ENCODE measurements at regions not wholly inside any gene's neighbourhood (a gene's known extent, or its start where the extent isn't known, plus 50 kb on each side); places are given as distances from the start of the nearest gene placed in this dataset.

DNA sequence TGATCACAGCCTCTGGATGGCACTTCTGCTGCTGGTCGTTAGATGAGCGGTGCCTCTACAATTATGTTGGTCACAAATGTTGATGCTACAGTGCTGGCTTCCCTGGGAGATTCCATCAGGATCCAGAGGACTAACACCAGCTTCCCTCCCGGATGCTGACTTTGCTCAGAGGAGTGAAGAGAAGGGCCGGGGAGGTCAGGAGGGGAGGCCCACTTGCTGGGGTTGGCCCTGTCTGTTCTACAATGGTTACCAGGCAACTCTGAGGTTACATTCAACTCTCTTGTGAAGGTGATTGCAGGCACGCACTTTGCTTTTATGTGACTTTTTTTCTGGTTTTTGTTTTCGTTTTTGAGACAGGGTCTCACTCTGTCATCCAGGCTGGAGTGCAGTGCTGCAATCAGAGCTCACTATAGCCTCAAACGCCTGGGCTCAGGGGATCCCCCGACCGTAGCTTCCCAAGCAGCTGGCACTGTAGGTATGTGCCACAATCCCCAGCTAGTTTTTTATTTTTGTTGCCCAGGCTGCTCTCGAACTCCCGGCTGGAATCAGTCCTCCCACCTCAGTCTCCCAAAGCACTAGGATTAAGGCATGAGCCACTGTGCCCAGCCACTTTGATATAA lies 112.5 kb downstream of the ADSS2 start:
- no peak overlapping the region for H3K27ac ChIP-seq (ENCODE audit: low read depth, low read length, poor library complexity, severe bottlenecking)
- no peak for TF ChIP-seq EZH2 (IDR thresholded peaks at IDR 0.05; ENCODE audit: borderline replicate concordance, low read length)
- TF ChIP-seq, protein P1, sequence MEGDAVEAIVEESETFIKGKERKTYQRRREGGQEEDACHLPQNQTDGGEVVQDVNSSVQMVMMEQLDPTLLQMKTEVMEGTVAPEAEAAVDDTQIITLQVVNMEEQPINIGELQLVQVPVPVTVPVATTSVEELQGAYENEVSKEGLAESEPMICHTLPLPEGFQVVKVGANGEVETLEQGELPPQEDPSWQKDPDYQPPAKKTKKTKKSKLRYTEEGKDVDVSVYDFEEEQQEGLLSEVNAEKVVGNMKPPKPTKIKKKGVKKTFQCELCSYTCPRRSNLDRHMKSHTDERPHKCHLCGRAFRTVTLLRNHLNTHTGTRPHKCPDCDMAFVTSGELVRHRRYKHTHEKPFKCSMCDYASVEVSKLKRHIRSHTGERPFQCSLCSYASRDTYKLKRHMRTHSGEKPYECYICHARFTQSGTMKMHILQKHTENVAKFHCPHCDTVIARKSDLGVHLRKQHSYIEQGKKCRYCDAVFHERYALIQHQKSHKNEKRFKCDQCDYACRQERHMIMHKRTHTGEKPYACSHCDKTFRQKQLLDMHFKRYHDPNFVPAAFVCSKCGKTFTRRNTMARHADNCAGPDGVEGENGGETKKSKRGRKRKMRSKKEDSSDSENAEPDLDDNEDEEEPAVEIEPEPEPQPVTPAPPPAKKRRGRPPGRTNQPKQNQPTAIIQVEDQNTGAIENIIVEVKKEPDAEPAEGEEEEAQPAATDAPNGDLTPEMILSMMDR (IDR thresholded peaks at IDR 0.05; ENCODE audit: low read length), result no peak
- no peaks in the 10 kb centered on the region for H3K36me3 ChIP-seq (ENCODE audit: insufficient read depth, low read length)
- no peaks in the 10 kb centered on the region for H3K9me3 ChIP-seq (ENCODE audit: low read length)
- no peak overlapping the region for H2AFZ ChIP-seq (ENCODE audit: low read length)
- H3K79me2 ChIP-seq (ENCODE audit: insufficient read depth, low read length), result no peaks in the 10 kb centered on the region
- H3K9me2 ChIP-seq (ENCODE audit: low read depth, low read length), result no peaks in the 10 kb centered on the region
- H3K4me2 ChIP-seq (ENCODE audit: low read length), result no peak overlapping the region
- no peak overlapping the region for H3K9ac ChIP-seq (ENCODE audit: low read length)
- H4K20me1 ChIP-seq (ENCODE audit: insufficient read depth, low read length), result no peaks in the 10 kb centered on the region
- no peaks in the 10 kb centered on the region for H3K4me1 ChIP-seq (ENCODE audit: insufficient read depth, low read length, severe bottlenecking)
- no peak overlapping the region for H3K4me3 ChIP-seq (ENCODE audit: low read depth, low read length, poor library complexity, severe bottlenecking)
- H3K27me3 ChIP-seq (ENCODE audit: insufficient read depth, low read length), result no peaks in the 10 kb centered on the region
- no peaks in the 10 kb centered on the region for H3F3A ChIP-seq (ENCODE audit: insufficient read depth, low read length)

DNA sequence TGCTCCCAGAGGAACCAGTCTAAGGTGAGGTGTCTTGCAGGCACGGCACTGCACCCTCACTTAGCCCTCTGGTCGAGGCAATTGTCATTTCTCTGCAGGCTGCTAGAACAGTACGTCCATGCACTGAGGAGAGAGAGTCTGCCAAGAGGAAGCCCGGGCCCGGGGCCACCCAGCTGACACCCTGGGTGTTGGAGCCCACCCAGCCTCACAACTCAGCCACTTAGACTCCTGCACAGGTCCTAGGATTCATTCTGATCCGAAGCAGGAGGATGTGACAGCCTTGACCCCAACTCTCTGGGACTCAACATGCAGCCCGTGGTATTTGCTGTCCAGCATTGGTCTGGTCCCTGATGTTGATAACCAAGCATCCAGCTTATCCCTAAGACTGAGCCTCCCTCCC lies 111.9 kb downstream of the ADSS2 start:
- Histone ChIP-seq H3K79me2 (ENCODE audit: insufficient read depth, low read length) (no peaks in the 10 kb centered on the region), H3K27ac (ENCODE audit: low read depth, low read length, poor library complexity, severe bottlenecking) (no peak overlapping the region)

GRCh38 chr1:244340396-244340795 lies 111.3 kb downstream of the ADSS2 start:
- Histone ChIP-seq H3K36me3 (ENCODE audit: insufficient read depth, low read length) (no peaks in the 10 kb centered on the region), H2AFZ (ENCODE audit: low read length) (no peak overlapping the region), H3K9ac (ENCODE audit: low read length) (no peak overlapping the region), H3K4me2 (ENCODE audit: low read length) (no peak overlapping the region), H3K9me2 (ENCODE audit: low read depth, low read length) (no peaks in the 10 kb centered on the region), H3F3A (ENCODE audit: insufficient read depth, low read length) (no peaks in the 10 kb centered on the region), H3K27me3 (ENCODE audit: insufficient read depth, low read length) (no peaks in the 10 kb centered on the region), H4K20me1 (ENCODE audit: insufficient read depth, low read length) (no peaks in the 10 kb centered on the region), H3K79me2 (ENCODE audit: insufficient read depth, low read length) (no peaks in the 10 kb centered on the region), H3K9me3 (ENCODE audit: low read length) (no peaks in the 10 kb centered on the region), H3K4me3 (ENCODE audit: low read depth, low read length, poor library complexity, severe bottlenecking) (no peak overlapping the region), H3K27ac (ENCODE audit: low read depth, low read length, poor library complexity, severe bottlenecking) (no peak overlapping the region), H3K4me1 (ENCODE audit: insufficient read depth, low read length, severe bottlenecking) (no peaks in the 10 kb centered on the region)
- TF ChIP-seq EZH2 (IDR thresholded peaks at IDR 0.05; ENCODE audit: borderline replicate concordance, low read length), result no peak

More for the DNA sequence above, 111.9 kb downstream of the ADSS2 start:
- no peaks in the 10 kb centered on the region for H3K4me1 ChIP-seq (ENCODE audit: insufficient read depth, low read length, severe bottlenecking)
- no peak overlapping the region for H3K4me2 ChIP-seq (ENCODE audit: low read length)
- TF ChIP-seq, protein P1 (IDR thresholded peaks at IDR 0.05; ENCODE audit: low read length), result no peak
- no peak for TF ChIP-seq EZH2 (IDR thresholded peaks at IDR 0.05; ENCODE audit: borderline replicate concordance, low read length)
- H3K36me3 ChIP-seq (ENCODE audit: insufficient read depth, low read length), result no peaks in the 10 kb centered on the region
- no peaks in the 10 kb centered on the region for H3F3A ChIP-seq (ENCODE audit: insufficient read depth, low read length)
- no peak overlapping the region for H3K4me3 ChIP-seq (ENCODE audit: low read depth, low read length, poor library complexity, severe bottlenecking)
- H3K9me3 ChIP-seq (ENCODE audit: low read length), result no peaks in the 10 kb centered on the region
- H2AFZ ChIP-seq (ENCODE audit: low read length), result no peak overlapping the region
- no peaks in the 10 kb centered on the region for H3K27me3 ChIP-seq (ENCODE audit: insufficient read depth, low read length)
- no peaks in the 10 kb centered on the region for H4K20me1 ChIP-seq (ENCODE audit: insufficient read depth, low read length)
- H3K9ac ChIP-seq (ENCODE audit: low read length), result no peak overlapping the region
- H3K9me2 ChIP-seq (ENCODE audit: low read depth, low read length), result no peaks in the 10 kb centered on the region
